IPS-15b (cell line): ENCODE measurements at regions not wholly inside any gene's neighbourhood (a gene's known extent, or its start where the extent isn't known, plus 50 kb on each side); places are given as distances from the start of the nearest gene placed in this dataset.
"Not testable (repeated sequence)": the region's sequence is repeated elsewhere in the genome, so short reads cannot be mapped to it uniquely, and the experiment has no call there.

Experiments
- H3K27me3 ChIP-seq: one replicate; pipeline ENCODE4 v1.6.1; 2013; ENCODE audit warnings: low read length; ENCODE audit not compliant: control insufficient read depth, insufficient read depth
- H3K36me3 ChIP-seq: one replicate; pipeline ENCODE4 v1.6.1; 2013; ENCODE audit warnings: low read length; ENCODE audit not compliant: control insufficient read depth, insufficient read depth
- H3K4me1 ChIP-seq: one replicate; pipeline ENCODE4 v1.6.1; 2013; ENCODE audit warnings: mild to moderate bottlenecking, low read length; ENCODE audit not compliant: control insufficient read depth, insufficient read depth
- H3K4me3 ChIP-seq: one replicate; pipeline ENCODE4 v1.5.1; 2013; ENCODE audit warnings: low read depth, low read length
- H3K9ac ChIP-seq: one replicate; pipeline ENCODE4 v1.6.1; 2013; ENCODE audit warnings: low read depth, mild to moderate bottlenecking, low read length
- H3K9me3 ChIP-seq: one replicate; pipeline ENCODE4 v1.6.1; 2013; ENCODE audit warnings: mild to moderate bottlenecking, low read length; ENCODE audit not compliant: control insufficient read depth, insufficient read depth

- Histone ChIP-seq H3K4me1 (no peaks in the 10 kb centered on the region), H3K4me3 (no peak overlapping the region), H3K36me3 (no peaks in the 10 kb centered on the region), H3K9ac (no peak overlapping the region), H3K9me3 (no peaks in the 10 kb centered on the region), H3K27me3 (no peaks in the 10 kb centered on the region)
Observed at GRCh38 chr7:110534241-110534931, 556.5 kb upstream of the LRRN3 start.

GRCh38 chr7:110539216-110539615 lies 551.7 kb upstream of the LRRN3 start:
- Histone ChIP-seq H3K9me3 (no peaks in the 10 kb centered on the region), H3K27me3 (no peaks in the 10 kb centered on the region), H3K36me3 (no peaks in the 10 kb centered on the region), H3K4me3 (no peak overlapping the region), H3K9ac (no peak overlapping the region), H3K4me1 (no peaks in the 10 kb centered on the region)

- H3K9me3 ChIP-seq: no peaks in the 10 kb centered on the region
- H3K36me3 ChIP-seq: no peaks in the 10 kb centered on the region
- no peak overlapping the region for H3K9ac ChIP-seq
- no peaks in the 10 kb centered on the region for H3K4me1 ChIP-seq
- no peak overlapping the region for H3K4me3 ChIP-seq
- H3K27me3 ChIP-seq: no peaks in the 10 kb centered on the region
Observed at GRCh38 chr7:110541962-110542361, 549.0 kb upstream of the LRRN3 start.

GRCh38 chr7:110544194-110544593 lies 546.7 kb upstream of the LRRN3 start:
- H3K27me3 ChIP-seq: no peaks in the 10 kb centered on the region
- no peaks in the 10 kb centered on the region for H3K36me3 ChIP-seq
- no peaks in the 10 kb centered on the region for H3K4me1 ChIP-seq
- H3K4me3 ChIP-seq: no peak overlapping the region
- H3K9ac ChIP-seq: no peak overlapping the region
- no peaks in the 10 kb centered on the region for H3K9me3 ChIP-seq

- Histone ChIP-seq H3K4me3 (no peak overlapping the region), H3K9ac (no peak overlapping the region), H3K36me3 (no peaks in the 10 kb centered on the region), H3K9me3 (peaks cover 7% of the 10 kb centered on the region), H3K4me1 (no peaks in the 10 kb centered on the region), H3K27me3 (no peaks in the 10 kb centered on the region)
Observed at GRCh38 chr7:110548372-110548771, 542.6 kb upstream of the LRRN3 start.

- Histone ChIP-seq H3K9me3 (no peaks in the 10 kb centered on the region), H3K27me3 (no peaks in the 10 kb centered on the region), H3K4me3 (no peak overlapping the region), H3K4me1 (no peaks in the 10 kb centered on the region), H3K9ac (no peak overlapping the region), H3K36me3 (no peaks in the 10 kb centered on the region)
Observed at GRCh38 chr7:110557136-110557535, 533.8 kb upstream of the LRRN3 start.

GRCh38 chr7:110563286-110563685 lies 527.6 kb upstream of the LRRN3 start:
- not testable (repeated sequence) for H3K27me3 ChIP-seq, H3K4me1 ChIP-seq, H3K9me3 ChIP-seq, H3K36me3 ChIP-seq, H3K4me3 ChIP-seq, H3K9ac ChIP-seq

- Histone ChIP-seq H3K9me3 (no peaks in the 10 kb centered on the region), H3K4me1 (no peaks in the 10 kb centered on the region), H3K36me3 (no peaks in the 10 kb centered on the region), H3K9ac (no peak overlapping the region), H3K4me3 (no peak overlapping the region), H3K27me3 (no peaks in the 10 kb centered on the region)
Observed at GRCh38 chr7:110564246-110564645, 526.7 kb upstream of the LRRN3 start.

- H3K9ac ChIP-seq: no peak overlapping the region
- no peak overlapping the region for H3K4me3 ChIP-seq
- no peaks in the 10 kb centered on the region for H3K4me1 ChIP-seq
Observed at GRCh38 chr7:110568388-110568787, 522.5 kb upstream of the LRRN3 start.

GRCh38 chr7:110568932-110569331 lies 522.0 kb upstream of the LRRN3 start:
- no peak overlapping the region for H3K9ac ChIP-seq
- H3K27me3 ChIP-seq: no peaks in the 10 kb centered on the region
- no peaks in the 10 kb centered on the region for H3K36me3 ChIP-seq
- H3K4me1 ChIP-seq: no peaks in the 10 kb centered on the region
- H3K4me3 ChIP-seq: no peak overlapping the region
- H3K9me3 ChIP-seq: no peaks in the 10 kb centered on the region

More at GRCh38 chr7:110568388-110568787, 522.5 kb upstream of the LRRN3 start:
- no peaks in the 10 kb centered on the region for H3K9me3 ChIP-seq
- H3K36me3 ChIP-seq: no peaks in the 10 kb centered on the region
- H3K27me3 ChIP-seq: no peaks in the 10 kb centered on the region

GRCh38 chr7:110569486-110570205 lies 521.3 kb upstream of the LRRN3 start:
- no peak overlapping the region for H3K4me3 ChIP-seq
- no peaks in the 10 kb centered on the region for H3K9me3 ChIP-seq
- H3K9ac ChIP-seq: no peak overlapping the region

GRCh38 chr7:110573862-110574528 lies 516.9 kb upstream of the LRRN3 start:
- no peaks in the 10 kb centered on the region for H3K36me3 ChIP-seq

More at GRCh38 chr7:110569486-110570205, 521.3 kb upstream of the LRRN3 start:
- no peaks in the 10 kb centered on the region for H3K27me3 ChIP-seq
- H3K36me3 ChIP-seq: no peaks in the 10 kb centered on the region
- H3K4me1 ChIP-seq: no peaks in the 10 kb centered on the region

More at GRCh38 chr7:110573862-110574528, 516.9 kb upstream of the LRRN3 start:
- no peaks in the 10 kb centered on the region for H3K27me3 ChIP-seq
- no peaks in the 10 kb centered on the region for H3K4me1 ChIP-seq
- H3K9me3 ChIP-seq: no peaks in the 10 kb centered on the region
- no peak overlapping the region for H3K9ac ChIP-seq
- no peak overlapping the region for H3K4me3 ChIP-seq
